Gastrocnemius medialis (tissue), 4 donors: ENCODE measurements at regions not wholly inside any gene's neighbourhood (a gene's known extent, or its start where the extent isn't known, plus 50 kb on each side); places are given as distances from the start of the nearest gene placed in this dataset.

Experiments used
- CTCF ChIP-seq, 5 experiments: fragments of 450-650 bp in 3 of 5; fragments of 200-600 bp in 2 of 5; sonication (generic) in 2 of 5; IDR thresholded peaks in 4 of 5; conservative IDR thresholded peaks in 1 of 5; 1 replicate in 4 of 5; 2 replicates in 1 of 5; pipeline ENCODE4 v1.5.1; 2016 to 2019; ENCODE audit warnings: antibody characterized with exemption in 5 of 5, mild to moderate bottlenecking in 3 of 5, moderate library complexity in 3 of 5
- POLR2A ChIP-seq, 2 donors: fragments of 450-650 bp; IDR thresholded peaks; one replicate each; pipeline ENCODE4 v1.6.1; 2017; ENCODE audit warnings: antibody characterized with exemption in 2 of 2, mild to moderate bottlenecking in 2 of 2, moderate library complexity in 2 of 2

DNA sequence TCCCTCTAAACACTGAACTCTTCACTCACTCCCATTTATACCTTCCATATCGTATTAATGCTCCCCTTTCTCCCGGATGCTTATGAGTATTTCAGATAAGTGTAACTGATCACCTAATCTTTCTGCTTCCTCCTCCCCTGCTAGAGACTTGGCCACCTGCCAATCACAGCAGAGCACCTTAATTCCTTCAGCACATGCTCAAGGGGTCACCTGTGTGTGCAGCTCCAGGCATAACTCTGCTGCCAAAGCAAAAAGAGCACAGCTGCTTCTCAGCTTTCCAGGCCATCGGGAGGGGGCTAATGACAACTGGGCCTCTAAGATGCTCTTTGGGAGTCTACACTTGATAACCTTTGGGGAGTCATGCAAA, 106.9 kb upstream of the DYRK2 start:
- TF ChIP-seq CTCF (IDR thresholded peaks at IDR 0.05 in 4 of 5, conservative IDR thresholded peaks at IDR 0.05 in 1 of 5) = no peak
- no peak for TF ChIP-seq POLR2A (IDR thresholded peaks at IDR 0.05)
